ENCODE measurements at regions not wholly inside any gene's neighbourhood (a gene's known extent, or its start where the extent isn't known, plus 50 kb on each side); places are given as distances from the start of the nearest gene placed in this dataset.

- Mint-ChIP-seq H3K4me1 (ENCODE audit: low read depth) (no peaks in the 10 kb centered on the region), H3K9me3 (no peaks in the 10 kb centered on the region), H3K27ac (no peak overlapping the region), H3K4me3 (no peak overlapping the region), H3K27me3 (no peaks in the 10 kb centered on the region), H3K36me3 (ENCODE audit: low read depth) (no peaks in the 10 kb centered on the region)
- POLR2A ChIA-PET: no interaction called here
- DNase-seq: no peak
- intact Hi-C loops (cut with micrococcal nuclease): no loop called here
- no peak for ATAC-seq
- CTCF ChIA-PET: no interaction called here
- TF ChIP-seq, protein P1, sequence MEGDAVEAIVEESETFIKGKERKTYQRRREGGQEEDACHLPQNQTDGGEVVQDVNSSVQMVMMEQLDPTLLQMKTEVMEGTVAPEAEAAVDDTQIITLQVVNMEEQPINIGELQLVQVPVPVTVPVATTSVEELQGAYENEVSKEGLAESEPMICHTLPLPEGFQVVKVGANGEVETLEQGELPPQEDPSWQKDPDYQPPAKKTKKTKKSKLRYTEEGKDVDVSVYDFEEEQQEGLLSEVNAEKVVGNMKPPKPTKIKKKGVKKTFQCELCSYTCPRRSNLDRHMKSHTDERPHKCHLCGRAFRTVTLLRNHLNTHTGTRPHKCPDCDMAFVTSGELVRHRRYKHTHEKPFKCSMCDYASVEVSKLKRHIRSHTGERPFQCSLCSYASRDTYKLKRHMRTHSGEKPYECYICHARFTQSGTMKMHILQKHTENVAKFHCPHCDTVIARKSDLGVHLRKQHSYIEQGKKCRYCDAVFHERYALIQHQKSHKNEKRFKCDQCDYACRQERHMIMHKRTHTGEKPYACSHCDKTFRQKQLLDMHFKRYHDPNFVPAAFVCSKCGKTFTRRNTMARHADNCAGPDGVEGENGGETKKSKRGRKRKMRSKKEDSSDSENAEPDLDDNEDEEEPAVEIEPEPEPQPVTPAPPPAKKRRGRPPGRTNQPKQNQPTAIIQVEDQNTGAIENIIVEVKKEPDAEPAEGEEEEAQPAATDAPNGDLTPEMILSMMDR (IDR thresholded peaks at IDR 0.05): no peak
Measured at GRCh38 chr13:47723898-47724297, 277.2 kb downstream of the SUCLA2 start.

DNA sequence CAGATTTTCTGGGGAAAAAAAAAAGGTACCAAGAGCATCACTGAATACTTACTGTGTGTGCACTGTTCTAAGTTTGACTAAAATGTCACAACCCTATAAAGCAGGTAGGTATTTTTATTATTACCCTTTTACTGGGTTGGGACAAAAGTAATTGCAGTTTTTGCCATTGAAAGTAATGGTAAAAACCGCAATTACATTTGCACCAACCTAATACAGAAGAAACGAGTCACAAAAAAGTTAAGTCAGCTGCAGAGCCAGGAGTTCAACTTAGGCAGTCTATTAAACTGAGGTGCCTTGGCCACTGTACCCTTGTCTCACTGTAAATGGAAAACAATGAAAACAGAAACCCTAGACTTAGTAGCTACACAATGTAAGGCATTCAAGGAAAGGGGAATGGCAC, 281.9 kb downstream of the SUCLA2 start:
- DNase-seq (no peak), ATAC-seq (no peak)
- Mint-ChIP-seq H3K27me3 (no peaks in the 10 kb centered on the region), H3K36me3 (ENCODE audit: low read depth) (no peaks in the 10 kb centered on the region), H3K27ac (no peak overlapping the region), H3K4me1 (ENCODE audit: low read depth) (no peaks in the 10 kb centered on the region), H3K4me3 (no peak overlapping the region), H3K9me3 (no peaks in the 10 kb centered on the region)
- TF ChIP-seq, protein P1 (IDR thresholded peaks at IDR 0.05): no peak
- ChIA-PET POLR2A (no interaction called here), CTCF (no interaction called here)
- intact Hi-C loops (cut with micrococcal nuclease): no loop called here

- intact Hi-C loops (cut with micrococcal nuclease): no loop called here
- ChIA-PET POLR2A (no interaction called here), CTCF (no interaction called here)
- DNase-seq (no peak), ATAC-seq (no peak)
- TF ChIP-seq, protein P1 (IDR thresholded peaks at IDR 0.05): no peak
- Mint-ChIP-seq H3K27ac (no peak overlapping the region), H3K4me1 (ENCODE audit: low read depth) (no peaks in the 10 kb centered on the region), H3K36me3 (ENCODE audit: low read depth) (no peaks in the 10 kb centered on the region), H3K4me3 (no peak overlapping the region), H3K27me3 (no peaks in the 10 kb centered on the region), H3K9me3 (no peaks in the 10 kb centered on the region)
Measured at GRCh38 chr13:47718556-47718955, 282.5 kb downstream of the SUCLA2 start.

GRCh38 chr13:47708386-47708785, 292.7 kb downstream of the SUCLA2 start:
- no peak overlapping the region for H3K27ac Mint-ChIP-seq
- DNase-seq: no peak
- TF ChIP-seq, protein P1 (IDR thresholded peaks at IDR 0.05): no peak
- CTCF ChIA-PET: no interaction called here
- no peak for ATAC-seq
- POLR2A ChIA-PET: no interaction called here
- H3K9me3 Mint-ChIP-seq: peaks cover 3% of the 10 kb centered on the region
- intact Hi-C loops (cut with micrococcal nuclease): no loop called here
- H3K4me3 Mint-ChIP-seq: no peak overlapping the region
- H3K27me3 Mint-ChIP-seq: peaks cover 2% of the 10 kb centered on the region
- no peaks in the 10 kb centered on the region for H3K36me3 Mint-ChIP-seq (ENCODE audit: low read depth)
- H3K4me1 Mint-ChIP-seq (ENCODE audit: low read depth): no peaks in the 10 kb centered on the region

DNA sequence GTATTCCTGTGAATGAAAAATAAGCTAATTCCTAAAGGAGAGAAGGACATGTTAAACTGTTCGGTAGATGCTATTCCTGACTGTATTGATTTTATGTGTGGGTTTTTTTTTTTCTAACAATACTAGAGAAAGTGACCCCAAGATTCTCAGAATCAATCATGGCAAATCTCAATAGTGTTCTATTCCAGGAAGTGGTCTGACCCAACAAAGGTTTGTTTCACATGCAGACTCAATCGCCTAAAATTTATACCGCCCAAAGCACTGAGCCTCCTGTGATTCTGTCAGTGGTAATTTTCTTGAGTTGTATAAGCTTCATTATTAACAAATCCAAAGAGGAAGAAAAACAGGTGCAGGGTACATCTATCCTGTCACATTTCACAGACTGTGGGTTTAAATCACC, 293.7 kb downstream of the SUCLA2 start:
- DNase-seq (no peak), ATAC-seq (no peak)
- no peak overlapping the region for H3K27ac Mint-ChIP-seq
- peaks cover 3% of the 10 kb centered on the region for H3K9me3 Mint-ChIP-seq
- POLR2A ChIA-PET: no interaction called here
- CTCF ChIA-PET: no interaction called here
- intact Hi-C loops (cut with micrococcal nuclease): no loop called here
- H3K27me3 Mint-ChIP-seq: peaks cover 2% of the 10 kb centered on the region
- no peaks in the 10 kb centered on the region for H3K36me3 Mint-ChIP-seq (ENCODE audit: low read depth)
- TF ChIP-seq, protein P1 (IDR thresholded peaks at IDR 0.05): no peak
- no peaks in the 10 kb centered on the region for H3K4me1 Mint-ChIP-seq (ENCODE audit: low read depth)
- no peak overlapping the region for H3K4me3 Mint-ChIP-seq
